ENCODE measurements at regions not wholly inside any gene's neighbourhood (a gene's known extent, or its start where the extent isn't known, plus 50 kb on each side); places are given as distances from the start of the nearest gene placed in this dataset.

DNA sequence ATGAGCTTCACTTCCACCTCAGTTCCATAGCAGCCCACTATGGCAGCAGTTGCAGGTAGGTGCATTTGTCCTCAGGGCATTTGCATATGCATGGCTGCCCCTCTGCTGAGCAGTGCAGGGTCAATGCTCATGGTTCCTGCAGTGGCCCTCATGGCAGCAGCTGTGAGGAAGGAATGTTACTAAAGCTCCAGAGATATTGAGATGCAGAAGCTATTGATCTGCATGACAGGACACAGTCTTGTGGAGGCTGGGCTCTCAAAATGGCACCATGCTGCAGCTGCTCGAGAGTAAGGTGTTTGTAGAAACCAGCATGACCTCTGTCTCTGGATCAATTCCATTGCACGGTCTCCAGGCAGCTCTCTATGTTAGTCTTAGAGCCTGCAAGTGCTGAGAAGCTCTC, 179.2 kb upstream of the PCDH18 start:
- H3K4me1 ChIP-seq (ENCODE audit: control insufficient read depth, insufficient read depth, low read length): no peaks in the 10 kb centered on the region
- no peaks in the 10 kb centered on the region for H3K9me3 ChIP-seq (replicated peaks; ENCODE audit: control insufficient read depth, insufficient read depth, low read length)
- no peak for DNase-seq (ENCODE audit: low read depth, low spot score)
- in situ Hi-C loops (cut with MboI) (no loop called here), intact Hi-C loops (cut with micrococcal nuclease; ENCODE audit: unreplicated experiment) (no loop called here)
- ChIA-PET SMC1A (ENCODE audit: uncharacterized antibody, unreplicated experiment) (interaction anchor here (0.6 kb wide), 1 partner anchor 42 kb away, joined by 3 read pairs; no protein-coding TSS in a partner anchor), POLR2A (no interaction called here), CTCF (no interaction called here), RAD21 (ENCODE audit: unreplicated experiment) (no interaction called here)
- H3K27me3 ChIP-seq (replicated peaks in 1 of 2; ENCODE audit: control insufficient read depth in 2 of 2, insufficient read depth in 2 of 2, low read length in 1 of 2): no peaks in the 10 kb centered on the region
- no peaks in the 10 kb centered on the region for H3K79me2 ChIP-seq (ENCODE audit: control insufficient read depth, insufficient read depth, low read length)
- no peak for FAIRE-seq
- no peak for ATAC-seq
- no TSS peak for BruUV-seq (replicated peaks)
- no peaks in the 10 kb centered on the region; the same call in 1 of the 2 replicates for H4K20me1 ChIP-seq (ENCODE audit: control insufficient read depth, insufficient read depth)
- 5% methylated on average over 2 of the region's 2 CpGs for WGBS (ENCODE audit: insufficient coverage, insufficient replicate concordance, low lambda C conversion rate, missing lambda C conversion rate)
- H3K4me2 ChIP-seq (ENCODE audit: control insufficient read depth, insufficient read depth): no peak overlapping the region
- H2AFZ ChIP-seq (ENCODE audit: control insufficient read depth, low read depth, low read length): no peak overlapping the region
- H3K9ac ChIP-seq (ENCODE audit: control insufficient read depth, insufficient read depth, low read length): no peak overlapping the region
- H3K27ac ChIP-seq (ENCODE audit: control insufficient read depth, insufficient read depth): no peak overlapping the region
- H3K36me3 ChIP-seq (ENCODE audit: control insufficient read depth in 2 of 2, insufficient read depth in 2 of 2, low read length in 1 of 2): no peaks in the 10 kb centered on the region
- no peak overlapping the region for H3K4me3 ChIP-seq
- TF ChIP-seq, protein P1, sequence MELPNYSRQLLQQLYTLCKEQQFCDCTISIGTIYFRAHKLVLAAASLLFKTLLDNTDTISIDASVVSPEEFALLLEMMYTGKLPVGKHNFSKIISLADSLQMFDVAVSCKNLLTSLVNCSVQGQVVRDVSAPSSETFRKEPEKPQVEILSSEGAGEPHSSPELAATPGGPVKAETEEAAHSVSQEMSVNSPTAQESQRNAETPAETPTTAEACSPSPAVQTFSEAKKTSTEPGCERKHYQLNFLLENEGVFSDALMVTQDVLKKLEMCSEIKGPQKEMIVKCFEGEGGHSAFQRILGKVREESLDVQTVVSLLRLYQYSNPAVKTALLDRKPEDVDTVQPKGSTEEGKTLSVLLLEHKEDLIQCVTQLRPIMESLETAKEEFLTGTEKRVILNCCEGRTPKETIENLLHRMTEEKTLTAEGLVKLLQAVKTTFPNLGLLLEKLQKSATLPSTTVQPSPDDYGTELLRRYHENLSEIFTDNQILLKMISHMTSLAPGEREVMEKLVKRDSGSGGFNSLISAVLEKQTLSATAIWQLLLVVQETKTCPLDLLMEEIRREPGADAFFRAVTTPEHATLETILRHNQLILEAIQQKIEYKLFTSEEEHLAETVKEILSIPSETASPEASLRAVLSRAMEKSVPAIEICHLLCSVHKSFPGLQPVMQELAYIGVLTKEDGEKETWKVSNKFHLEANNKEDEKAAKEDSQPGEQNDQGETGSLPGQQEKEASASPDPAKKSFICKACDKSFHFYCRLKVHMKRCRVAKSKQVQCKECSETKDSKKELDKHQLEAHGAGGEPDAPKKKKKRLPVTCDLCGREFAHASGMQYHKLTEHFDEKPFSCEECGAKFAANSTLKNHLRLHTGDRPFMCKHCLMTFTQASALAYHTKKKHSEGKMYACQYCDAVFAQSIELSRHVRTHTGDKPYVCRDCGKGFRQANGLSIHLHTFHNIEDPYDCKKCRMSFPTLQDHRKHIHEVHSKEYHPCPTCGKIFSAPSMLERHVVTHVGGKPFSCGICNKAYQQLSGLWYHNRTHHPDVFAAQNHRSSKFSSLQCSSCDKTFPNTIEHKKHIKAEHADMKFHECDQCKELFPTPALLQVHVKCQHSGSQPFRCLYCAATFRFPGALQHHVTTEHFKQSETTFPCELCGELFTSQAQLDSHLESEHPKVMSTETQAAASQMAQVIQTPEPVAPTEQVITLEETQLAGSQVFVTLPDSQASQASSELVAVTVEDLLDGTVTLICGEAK (IDR thresholded peaks at IDR 0.05; ENCODE audit: borderline replicate concordance): no peak
- TF ChIP-seq GABPA (IDR thresholded peaks at IDR 0.05; ENCODE audit: low read depth): no peak
- TF ChIP-seq HSF1 (IDR thresholded peaks at IDR 0.05; ENCODE audit: low read depth, low read length): no peak
- no peak for TF ChIP-seq CREM (IDR thresholded peaks at IDR 0.05; ENCODE audit: low read depth)
- TF ChIP-seq RELA (IDR thresholded peaks at IDR 0.05; ENCODE audit: borderline replicate concordance, partially characterized antibody): no peak
- no peak for TF ChIP-seq YY1 (IDR thresholded peaks at IDR 0.05; ENCODE audit: low read depth, low read length)
- no peak for TF ChIP-seq PBX3 (IDR thresholded peaks at IDR 0.05; ENCODE audit: insufficient replicate concordance, low read depth, low read length)
- TF ChIP-seq, protein P2, sequence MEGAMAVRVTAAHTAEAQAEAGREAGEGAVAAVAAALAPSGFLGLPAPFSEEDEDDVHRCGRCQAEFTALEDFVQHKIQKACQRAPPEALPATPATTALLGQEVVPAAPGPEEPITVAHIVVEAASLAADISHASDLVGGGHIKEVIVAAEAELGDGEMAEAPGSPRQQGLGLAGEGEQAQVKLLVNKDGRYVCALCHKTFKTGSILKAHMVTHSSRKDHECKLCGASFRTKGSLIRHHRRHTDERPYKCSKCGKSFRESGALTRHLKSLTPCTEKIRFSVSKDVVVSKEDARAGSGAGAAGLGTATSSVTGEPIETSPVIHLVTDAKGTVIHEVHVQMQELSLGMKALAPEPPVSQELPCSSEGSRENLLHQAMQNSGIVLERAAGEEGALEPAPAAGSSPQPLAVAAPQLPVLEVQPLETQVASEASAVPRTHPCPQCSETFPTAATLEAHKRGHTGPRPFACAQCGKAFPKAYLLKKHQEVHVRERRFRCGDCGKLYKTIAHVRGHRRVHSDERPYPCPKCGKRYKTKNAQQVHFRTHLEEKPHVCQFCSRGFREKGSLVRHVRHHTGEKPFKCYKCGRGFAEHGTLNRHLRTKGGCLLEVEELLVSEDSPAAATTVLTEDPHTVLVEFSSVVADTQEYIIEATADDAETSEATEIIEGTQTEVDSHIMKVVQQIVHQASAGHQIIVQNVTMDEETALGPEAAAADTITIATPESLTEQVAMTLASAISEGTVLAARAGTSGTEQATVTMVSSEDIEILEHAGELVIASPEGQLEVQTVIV (IDR thresholded peaks at IDR 0.05; ENCODE audit: borderline replicate concordance, partially characterized antibody): no peak
- no peak for TF ChIP-seq CEBPB (IDR thresholded peaks at IDR 0.05; ENCODE audit: borderline replicate concordance in 1 of 2, low read depth in 2 of 2, low read length in 2 of 2)
- TF ChIP-seq E2F8 (IDR thresholded peaks at IDR 0.05; ENCODE audit: low read depth, partially characterized antibody): no peak
- no peak for TF ChIP-seq MEF2A (IDR thresholded peaks at IDR 0.05; ENCODE audit: insufficient read depth, low read depth, low read length)
- no peak for TF ChIP-seq SMAD1 (IDR thresholded peaks at IDR 0.05; ENCODE audit: low read depth, partially characterized antibody)

All from GM12878 (cell line).